HepG2 (cell line): ENCODE measurements at regions not wholly inside any gene's neighbourhood (a gene's known extent, or its start where the extent isn't known, plus 50 kb on each side); places are given as distances from the start of the nearest gene placed in this dataset.

Source experiments
- ATAC-seq: fragments of 200-7000 bp; cut with Tn5 transposase; 3 replicates; pipeline ENCODE4 v1.9.1; 2020; ENCODE audit warnings: mild to moderate bottlenecking, moderate library complexity
- BruUV-seq: library from RNA; stranded (reverse); fragments of 400-500 nt; replicated peaks from 2 replicates; lab custom pipeline; 2021; lab: Mats Ljungman, UMichigan
- CTCF ChIA-PET: fragments of 300-600 bp; formaldehyde crosslinking; extraction: SDS; loops from one replicate; lab custom pipeline; 2021; ENCODE audit warnings: low total read pairs, inconsistent platforms, low intra/inter-chr PET ratio; lab: Yijun Ruan, JAX
- POLR2A ChIA-PET: fragments of 350-600 bp; sonication (Branson Sonifier 250); formaldehyde crosslinking; loops from one replicate; lab custom pipeline; 2020; ENCODE audit warnings: antibody characterized with exemption, inconsistent platforms; lab: Yijun Ruan, JAX
- DNase-seq: peaks from one replicate; pipeline ENCODE4 v3.0.0-alpha.2; 2015; ENCODE audit warnings: low spot score
- FAIRE-seq: peaks from 3 replicates; lab custom pipeline; 2011; peaks lifted over from hg19 to GRCh38; lab: Jason Lieb, UNC
- H2AFZ ChIP-seq: one replicate; pipeline ENCODE4 v1.6.1; 2011; ENCODE audit warnings: low read length, inconsistent platforms
- H3K27ac ChIP-seq: fragments of 300-600 bp; 3 replicates; pipeline ENCODE4 v1.8.0; 2011; ENCODE audit warnings: mixed run types, mild to moderate bottlenecking, mixed read lengths, low read length, inconsistent platforms; ENCODE audit not compliant: insufficient read depth; ENCODE audit errors: extremely low read length
- H3K27me3 ChIP-seq, 2 experiments: fragments of 200-600 bp in 1 of 2; 2 replicates in 1 of 2; 3 replicates in 1 of 2; pipeline versions ENCODE4 v1.6.0 to v1.8.0; 2011; ENCODE audit warnings: low read length in 2 of 2, mild to moderate bottlenecking in 2 of 2, moderate library complexity in 2 of 2, inconsistent platforms in 1 of 2; ENCODE audit not compliant: insufficient read depth in 2 of 2, control insufficient read depth in 1 of 2
- H3K36me3 ChIP-seq, 2 experiments: fragments of 200-600 bp in 1 of 2; replicated peaks in 1 of 2; 2 replicates in 1 of 2; 3 replicates in 1 of 2; pipeline versions ENCODE4 v1.5.1 to v1.8.0; 2011; ENCODE audit warnings: low read length in 2 of 2, inconsistent platforms in 1 of 2; ENCODE audit not compliant: insufficient read depth in 2 of 2, control insufficient read depth in 1 of 2
- H3K4me1 ChIP-seq: 2 replicates; pipeline ENCODE4 v1.5.1; 2012; ENCODE audit warnings: low read length, inconsistent platforms; ENCODE audit not compliant: insufficient read depth
- H3K4me2 ChIP-seq: 2 replicates; pipeline ENCODE4 v1.6.0; 2011; ENCODE audit warnings: low read depth, low read length, inconsistent platforms
- H3K4me3 ChIP-seq, 3 experiments: fragments of 200-600 bp in 1 of 3; sonication (generic), shearing (Covaris generic) in 1 of 3; replicated peaks in 1 of 3; 2 replicates each; pipeline ENCODE4 v1.5.1; 2011 to 2016; ENCODE audit warnings: low read length in 3 of 3, inconsistent platforms in 2 of 3, low read depth in 2 of 3, mild to moderate bottlenecking in 2 of 3, control low read depth in 1 of 3, mixed read lengths in 1 of 3; ENCODE audit not compliant: insufficient read depth in 1 of 3
- H3K79me2 ChIP-seq: one replicate; pipeline ENCODE4 v1.6.1; 2011; ENCODE audit warnings: low read length, inconsistent platforms; ENCODE audit not compliant: insufficient read depth
- H3K9ac ChIP-seq: 2 replicates; pipeline ENCODE4 v1.6.0; 2011; ENCODE audit warnings: mild to moderate bottlenecking, low read depth, low read length, inconsistent platforms; ENCODE audit not compliant: insufficient read depth
- H3K9me3 ChIP-seq: 2 replicates; pipeline ENCODE4 v1.5.1; 2012; ENCODE audit warnings: mild to moderate bottlenecking, low read length
- H4K20me1 ChIP-seq: 2 replicates; pipeline ENCODE4 v1.6.0; 2011; ENCODE audit warnings: inconsistent platforms, mild to moderate bottlenecking, low read length, moderate library complexity; ENCODE audit not compliant: insufficient read depth
- AGO2 ChIP-seq: fragments of 200-400 bp; formaldehyde crosslinking; optimal IDR thresholded peaks from 2 replicates; pipeline ENCODE3; 2017; ENCODE audit warnings: mild to moderate bottlenecking, low read depth, low read length, moderate library complexity
- CERS6 ChIP-seq: sonication (generic); formaldehyde crosslinking; IDR thresholded peaks from 2 replicates; pipeline ENCODE4 v1.5.0; 2020; ENCODE audit warnings: missing genetic modification reagents
- DMAP1 ChIP-seq: IDR thresholded peaks from 2 replicates; pipeline ENCODE4 v1.6.1; 2016
- JUND ChIP-seq: sonication (generic); formaldehyde crosslinking; IDR thresholded peaks from 2 replicates; pipeline ENCODE4 v1.8.0; 2022; ENCODE audit warnings: mild to moderate bottlenecking, missing genetic modification reagents
- KDM1A ChIP-seq: IDR thresholded peaks from 2 replicates; pipeline ENCODE4 v1.6.1; 2016; ENCODE audit warnings: missing compliant biosample characterization
- KLF6 ChIP-seq: IDR thresholded peaks from 2 replicates; pipeline ENCODE4 v1.8.0; 2016; ENCODE audit warnings: missing biosample characterization, missing genetic modification reagents
- TRIM24 ChIP-seq: sonication (generic); formaldehyde crosslinking; IDR thresholded peaks from 2 replicates; pipeline ENCODE4 v1.8.0; 2022; ENCODE audit warnings: mild to moderate bottlenecking, missing genetic modification reagents
- ZBED4 ChIP-seq: sonication (generic); formaldehyde crosslinking; IDR thresholded peaks from 2 replicates; pipeline ENCODE4 v1.4.0; 2020; ENCODE audit warnings: missing genetic modification reagents, borderline replicate concordance
- ZGPAT ChIP-seq: IDR thresholded peaks from 2 replicates; pipeline ENCODE4 v1.6.1; 2016; ENCODE audit warnings: mild to moderate bottlenecking
- ZNF33A ChIP-seq: sonication (generic); formaldehyde crosslinking; IDR thresholded peaks from 2 replicates; pipeline ENCODE4 v1.5.1; 2020; ENCODE audit warnings: missing genetic modification reagents, mild to moderate bottlenecking, moderate library complexity, borderline replicate concordance
- ZNF670 ChIP-seq: sonication (generic); formaldehyde crosslinking; IDR thresholded peaks from 2 replicates; pipeline ENCODE4 v1.8.0; 2022; ENCODE audit warnings: mild to moderate bottlenecking, missing genetic modification reagents, borderline replicate concordance
- WGBS: methylation state at CpG from one replicate; pipeline ENCODE4 v1.1.6; 2017; ENCODE audit warnings: low lambda C conversion rate; 5-methylcytosine and 5-hydroxymethylcytosine counted together
- in situ Hi-C: cut with HindIII; loops from 2 replicates; pipeline ENCODE4 v1.10.0; 2017; ENCODE audit warnings: low pct_unique_long_range_greater_than_20kb; ENCODE audit not compliant: extremely low pct_ligation_motif_present
- intact Hi-C: fragments of 100-400 bp; cut with micrococcal nuclease; formaldehyde crosslinking; loops from one replicate; pipeline ENCODE4 v1.10.0; 2022; ENCODE audit not compliant: unreplicated experiment
- TF ChIP-seq, protein P1 (sequence below): sonication (generic); formaldehyde crosslinking; IDR thresholded peaks from 2 replicates; pipeline ENCODE4 v1.4.0; 2020; ENCODE audit warnings: mild to moderate bottlenecking, missing genetic modification reagents

DNA sequence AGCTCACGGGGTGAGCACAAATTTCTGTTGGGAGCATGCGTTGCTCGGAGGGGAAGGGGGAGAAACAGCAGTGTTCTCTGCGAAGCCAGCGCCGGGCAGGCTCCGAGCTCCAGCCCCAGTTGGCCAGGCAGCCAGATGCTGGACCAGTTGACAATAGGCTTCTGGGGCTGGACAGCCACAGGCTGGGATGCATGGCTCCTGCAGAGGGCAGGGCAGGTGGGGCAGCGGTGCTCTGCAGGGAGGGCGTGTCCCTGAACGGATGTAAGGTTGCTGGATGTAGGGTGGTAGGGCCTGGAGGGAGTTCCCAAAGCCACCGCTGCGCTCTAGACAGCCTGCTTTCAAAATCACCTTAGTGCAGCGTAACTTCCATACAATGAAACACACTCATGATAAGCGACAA, 574.9 kb downstream of the GLRX3 start:
- Histone ChIP-seq H3K9me3 (no peaks in the 10 kb centered on the region), H3K4me1 (no peaks in the 10 kb centered on the region), H3K36me3 (no peaks in the 10 kb centered on the region), H3K9ac (no peak overlapping the region), H3K27me3 (peaks cover 2 to 18% of the 10 kb centered on the region in 2 experiments; a peak in 3 of 5 replicates), H3K4me3 (no peak overlapping the region), H3K79me2 (no peaks in the 10 kb centered on the region), H3K4me2 (no peak overlapping the region)
- WGBS: 27% methylated on average over 3 of the region's 14 CpGs
- in situ Hi-C loops (no loop called here), intact Hi-C loops (no loop called here)
- CTCF ChIA-PET: no interaction called here
- no TSS peak for BruUV-seq
- ATAC-seq: no peak; the same call in 1 of the 3 replicates
- TF ChIP-seq DMAP1 (CRISPR knock-in tag) (no peak), ZNF33A (CRISPR knock-in tag) (no peak)
- TF ChIP-seq, protein P1, sequence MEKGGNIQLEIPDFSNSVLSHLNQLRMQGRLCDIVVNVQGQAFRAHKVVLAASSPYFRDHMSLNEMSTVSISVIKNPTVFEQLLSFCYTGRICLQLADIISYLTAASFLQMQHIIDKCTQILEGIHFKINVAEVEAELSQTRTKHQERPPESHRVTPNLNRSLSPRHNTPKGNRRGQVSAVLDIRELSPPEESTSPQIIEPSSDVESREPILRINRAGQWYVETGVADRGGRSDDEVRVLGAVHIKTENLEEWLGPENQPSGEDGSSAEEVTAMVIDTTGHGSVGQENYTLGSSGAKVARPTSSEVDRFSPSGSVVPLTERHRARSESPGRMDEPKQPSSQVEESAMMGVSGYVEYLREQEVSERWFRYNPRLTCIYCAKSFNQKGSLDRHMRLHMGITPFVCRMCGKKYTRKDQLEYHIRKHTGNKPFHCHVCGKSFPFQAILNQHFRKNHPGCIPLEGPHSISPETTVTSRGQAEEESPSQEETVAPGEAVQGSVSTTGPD (CRISPR knock-in tag): no peak
- TF ChIP-seq, all 625 proteins: peak for 0
- POLR2A ChIA-PET: no interaction called here
- Histone ChIP-seq H4K20me1 (no peaks in the 10 kb centered on the region), H2AFZ (no peak overlapping the region), H3K27ac (no peak overlapping the region)
- FAIRE-seq: no peak
- no peak for DNase-seq

- Histone ChIP-seq H3K4me2 (no peak overlapping the region), H3K27me3 (peaks cover 2 to 18% of the 10 kb centered on the region in 2 experiments; a peak in 3 of 5 replicates), H3K79me2 (no peaks in the 10 kb centered on the region), H3K4me1 (no peaks in the 10 kb centered on the region), H3K36me3 (no peaks in the 10 kb centered on the region), H3K9me3 (no peaks in the 10 kb centered on the region), H2AFZ (no peak overlapping the region), H3K4me3 (no peak overlapping the region), H4K20me1 (no peaks in the 10 kb centered on the region), H3K9ac (no peak overlapping the region), H3K27ac (no peak overlapping the region)
- DNase-seq (no peak), ATAC-seq (no peak), FAIRE-seq (no peak)
- WGBS: 6% methylated on average over 4 of the region's 4 CpGs
- CTCF ChIA-PET: no interaction called here
- intact Hi-C loops (no loop called here), in situ Hi-C loops (no loop called here)
- POLR2A ChIA-PET: no interaction called here
- no TSS peak for BruUV-seq
- TF ChIP-seq ZGPAT (CRISPR knock-in tag) (no peak), CERS6 (no peak), ZBED4 (CRISPR knock-in tag) (no peak), KDM1A (no peak), JUND (no peak), AGO2 (no peak), ZNF670 (CRISPR knock-in tag) (no peak), KLF6 (CRISPR knock-in tag) (no peak), TRIM24 (CRISPR knock-in tag) (no peak)
Observed at GRCh38 chr10:130713135-130713534, 576.9 kb downstream of the GLRX3 start.
